ENCODE measurements at regions not wholly inside any gene's neighbourhood (a gene's known extent, or its start where the extent isn't known, plus 50 kb on each side); places are given as distances from the start of the nearest gene placed in this dataset.

DNA sequence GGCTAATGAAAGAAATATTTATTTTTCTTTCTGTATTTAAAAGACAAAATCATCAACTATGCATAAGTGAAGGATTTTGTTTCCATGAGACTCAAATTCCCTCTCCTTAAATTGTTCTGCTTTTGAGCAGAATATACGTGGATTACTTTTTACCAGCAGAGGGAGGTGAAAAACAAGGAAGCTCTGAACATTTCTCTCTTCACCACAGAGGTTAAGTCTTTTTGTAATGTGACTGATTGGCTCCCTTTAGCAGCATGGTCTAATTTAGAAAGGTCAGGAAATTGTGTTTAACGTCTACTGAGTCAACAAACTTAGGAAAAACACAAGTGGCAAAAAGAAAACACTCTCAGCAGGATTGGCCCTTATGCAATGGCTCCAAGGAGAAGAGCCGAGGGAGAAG is 55.1 kb upstream of the F9 start:
- TF ChIP-seq BRCA1 (CRISPR knock-in tag; IDR thresholded peaks at IDR 0.05) (no peak), ZNF253 (CRISPR knock-in tag; IDR thresholded peaks at IDR 0.05; ENCODE audit: borderline replicate concordance) (no peak), SP5 (CRISPR knock-in tag; IDR thresholded peaks at IDR 0.05; ENCODE audit: borderline replicate concordance, low read depth) (no peak), ATM (IDR thresholded peaks at IDR 0.05; ENCODE audit: borderline replicate concordance) (no peak), JARID2 (CRISPR knock-in tag; IDR thresholded peaks at IDR 0.05; ENCODE audit: insufficient replicate concordance) (no peak), PRPF4 (IDR thresholded peaks at IDR 0.05; ENCODE audit: low read depth, low read length, poor library complexity, severe bottlenecking) (no peak), SMYD3 (CRISPR knock-in tag; IDR thresholded peaks at IDR 0.05) (no peak), POLR2A (IDR thresholded peaks at IDR 0.05; ENCODE audit: insufficient read depth in 1 of 2, low read depth in 2 of 2, low read length in 2 of 2) (no peak)
- TF ChIP-seq, protein P1, sequence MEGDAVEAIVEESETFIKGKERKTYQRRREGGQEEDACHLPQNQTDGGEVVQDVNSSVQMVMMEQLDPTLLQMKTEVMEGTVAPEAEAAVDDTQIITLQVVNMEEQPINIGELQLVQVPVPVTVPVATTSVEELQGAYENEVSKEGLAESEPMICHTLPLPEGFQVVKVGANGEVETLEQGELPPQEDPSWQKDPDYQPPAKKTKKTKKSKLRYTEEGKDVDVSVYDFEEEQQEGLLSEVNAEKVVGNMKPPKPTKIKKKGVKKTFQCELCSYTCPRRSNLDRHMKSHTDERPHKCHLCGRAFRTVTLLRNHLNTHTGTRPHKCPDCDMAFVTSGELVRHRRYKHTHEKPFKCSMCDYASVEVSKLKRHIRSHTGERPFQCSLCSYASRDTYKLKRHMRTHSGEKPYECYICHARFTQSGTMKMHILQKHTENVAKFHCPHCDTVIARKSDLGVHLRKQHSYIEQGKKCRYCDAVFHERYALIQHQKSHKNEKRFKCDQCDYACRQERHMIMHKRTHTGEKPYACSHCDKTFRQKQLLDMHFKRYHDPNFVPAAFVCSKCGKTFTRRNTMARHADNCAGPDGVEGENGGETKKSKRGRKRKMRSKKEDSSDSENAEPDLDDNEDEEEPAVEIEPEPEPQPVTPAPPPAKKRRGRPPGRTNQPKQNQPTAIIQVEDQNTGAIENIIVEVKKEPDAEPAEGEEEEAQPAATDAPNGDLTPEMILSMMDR (CRISPR knock-in tag; IDR thresholded peaks at IDR 0.05): no peak
- TF ChIP-seq, protein P2, sequence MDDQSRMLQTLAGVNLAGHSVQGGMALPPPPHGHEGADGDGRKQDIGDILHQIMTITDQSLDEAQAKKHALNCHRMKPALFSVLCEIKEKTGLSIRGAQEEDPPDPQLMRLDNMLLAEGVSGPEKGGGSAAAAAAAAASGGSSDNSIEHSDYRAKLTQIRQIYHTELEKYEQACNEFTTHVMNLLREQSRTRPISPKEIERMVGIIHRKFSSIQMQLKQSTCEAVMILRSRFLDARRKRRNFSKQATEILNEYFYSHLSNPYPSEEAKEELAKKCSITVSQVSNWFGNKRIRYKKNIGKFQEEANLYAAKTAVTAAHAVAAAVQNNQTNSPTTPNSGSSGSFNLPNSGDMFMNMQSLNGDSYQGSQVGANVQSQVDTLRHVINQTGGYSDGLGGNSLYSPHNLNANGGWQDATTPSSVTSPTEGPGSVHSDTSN (CRISPR knock-in tag; IDR thresholded peaks at IDR 0.05; ENCODE audit: borderline replicate concordance): no peak

Measured in HepG2 (cell line).